Middle frontal gyrus (tissue), 1 donor: ENCODE measurements at regions not wholly inside any gene's neighbourhood (a gene's known extent, or its start where the extent isn't known, plus 50 kb on each side); places are given as distances from the start of the nearest gene placed in this dataset.

Experiments
- DNase-seq: peaks from one replicate; pipeline ENCODE4 v3.0.0-alpha.2; 2015; ENCODE audit warnings: low spot score; ENCODE audit errors: extremely low spot score

- no peak for DNase-seq
Measured at GRCh38 chr16:73232555-73233328, 184.8 kb upstream of the ZFHX3 start.

- DNase-seq = no peak
Measured at GRCh38 chr16:73231944-73232554, 184.1 kb upstream of the ZFHX3 start.

GRCh38 chr16:73231379-73231778, 183.5 kb upstream of the ZFHX3 start:
- DNase-seq = no peak

GRCh38 chr16:73230651-73231050, 182.7 kb upstream of the ZFHX3 start:
- DNase-seq = no peak

GRCh38 chr16:73228649-73229048, 180.7 kb upstream of the ZFHX3 start:
- DNase-seq = no peak

- no peak for DNase-seq
Measured at GRCh38 chr16:73226675-73227074, 178.7 kb upstream of the ZFHX3 start.

- no peak for DNase-seq
Measured at GRCh38 chr16:73225983-73226382, 178.1 kb upstream of the ZFHX3 start.

GRCh38 chr16:73220836-73221235, 172.9 kb upstream of the ZFHX3 start:
- DNase-seq = no peak

- no peak for DNase-seq
Measured at GRCh38 chr16:73219176-73219575, 171.2 kb upstream of the ZFHX3 start.

GRCh38 chr16:73217654-73218053, 169.7 kb upstream of the ZFHX3 start:
- DNase-seq = no peak

GRCh38 chr16:73216932-73217331, 169.0 kb upstream of the ZFHX3 start:
- DNase-seq = no peak

GRCh38 chr16:73215678-73216377, 167.9 kb upstream of the ZFHX3 start:
- no peak for DNase-seq

- no peak for DNase-seq
Measured at GRCh38 chr16:73214825-73215677, 167.1 kb upstream of the ZFHX3 start.

- DNase-seq = no peak
Measured at GRCh38 chr16:73213732-73214455, 166.0 kb upstream of the ZFHX3 start.

- DNase-seq = no peak
Measured at GRCh38 chr16:73212431-73212830, 164.5 kb upstream of the ZFHX3 start.

GRCh38 chr16:73210686-73211085, 162.8 kb upstream of the ZFHX3 start:
- no peak for DNase-seq

- no peak for DNase-seq
Measured at GRCh38 chr16:73210084-73210483, 162.2 kb upstream of the ZFHX3 start.

- no peak for DNase-seq
Measured at GRCh38 chr16:73209190-73209589, 161.3 kb upstream of the ZFHX3 start.

GRCh38 chr16:73206151-73206707, 158.3 kb upstream of the ZFHX3 start:
- DNase-seq = no peak

GRCh38 chr16:73205153-73205886, 157.4 kb upstream of the ZFHX3 start:
- no peak for DNase-seq
